CD14-positive monocyte (primary cell): ENCODE measurements at regions not wholly inside any gene's neighbourhood (a gene's known extent, or its start where the extent isn't known, plus 50 kb on each side); places are given as distances from the start of the nearest gene placed in this dataset.
A peak's percentile ranks its signal among the peaks of the same experiment; 100 is the strongest.

Experiments used
- DNase-seq, 3 donors: peaks; one replicate each; pipeline ENCODE4 v3.0.0-alpha.2; 2011 to 2022
- H2AFZ ChIP-seq: 2 replicates; pipeline ENCODE4 v1.6.0; 2012; ENCODE audit warnings: mild to moderate bottlenecking, low read depth, low read length, inconsistent platforms; ENCODE audit not compliant: insufficient read depth, poor library complexity, severe bottlenecking
- H3K27ac ChIP-seq, 2 donors: 1 replicate in 1 of 2; 2 replicates in 1 of 2; pipeline ENCODE4 v1.5.1; 2012 to 2013; ENCODE audit warnings: low read length in 2 of 2, control low read depth in 1 of 2, inconsistent platforms in 1 of 2, low read depth in 1 of 2, mild to moderate bottlenecking in 1 of 2
- H3K27me3 ChIP-seq, 2 donors: one replicate each; pipeline versions ENCODE4 v1.6.0 to v1.6.1; 2011 to 2013; ENCODE audit warnings: low read length in 2 of 2; ENCODE audit not compliant: control insufficient read depth in 2 of 2, insufficient read depth in 2 of 2
- H3K36me3 ChIP-seq, 2 donors: replicated peaks in 1 of 2; 1 replicate in 1 of 2; 2 replicates in 1 of 2; pipeline versions ENCODE4 v1.5.1 to v1.6.1; 2012 to 2013; ENCODE audit warnings: low read length in 2 of 2, control low read depth in 1 of 2, inconsistent platforms in 1 of 2, mild to moderate bottlenecking in 1 of 2; ENCODE audit not compliant: insufficient read depth in 2 of 2, control insufficient read depth in 1 of 2
- H3K4me1 ChIP-seq, 2 donors: 1 replicate in 1 of 2; 2 replicates in 1 of 2; pipeline versions ENCODE4 v1.5.1 to v1.6.1; 2012 to 2013; ENCODE audit warnings: low read length in 2 of 2, control low read depth in 1 of 2, inconsistent platforms in 1 of 2, mild to moderate bottlenecking in 1 of 2, moderate library complexity in 1 of 2; ENCODE audit not compliant: insufficient read depth in 2 of 2, control insufficient read depth in 1 of 2
- H3K4me2 ChIP-seq: replicated peaks from 2 replicates; pipeline ENCODE3; 2012; ENCODE audit warnings: low read length, moderate library complexity, mild to moderate bottlenecking; ENCODE audit not compliant: poor library complexity, severe bottlenecking; ENCODE audit errors: extremely low read depth
- H3K4me3 ChIP-seq, 3 experiments: fragments of 200-600 bp in 1 of 3; sonication (generic) in 1 of 3; replicated peaks in 1 of 3; 1 replicate in 2 of 3; 2 replicates in 1 of 3; pipeline ENCODE4 v1.5.1; 2011 to 2013; ENCODE audit warnings: low read length in 3 of 3, mild to moderate bottlenecking in 3 of 3, control low read depth in 2 of 3, low read depth in 2 of 3, inconsistent platforms in 1 of 3, moderate library complexity in 1 of 3
- H3K79me2 ChIP-seq: 2 replicates; pipeline ENCODE4 v1.6.0; 2012; ENCODE audit warnings: mild to moderate bottlenecking, control low read depth, inconsistent platforms, low read length, moderate library complexity; ENCODE audit not compliant: insufficient read depth
- H3K9ac ChIP-seq: 2 replicates; pipeline ENCODE4 v1.6.0; 2017; ENCODE audit warnings: low read length, mild to moderate bottlenecking; ENCODE audit not compliant: insufficient read depth, poor library complexity, severe bottlenecking
- H3K9me3 ChIP-seq, 2 donors: replicated peaks in 1 of 2; 1 replicate in 1 of 2; 2 replicates in 1 of 2; pipeline versions ENCODE4 v1.5.1 to v1.6.1; 2012 to 2013; ENCODE audit warnings: low read length in 2 of 2, control low read depth in 1 of 2; ENCODE audit not compliant: control insufficient read depth in 1 of 2, insufficient read depth in 1 of 2
- H4K20me1 ChIP-seq: 2 replicates; pipeline ENCODE4 v1.6.0; 2012; ENCODE audit warnings: mild to moderate bottlenecking, low read length, control low read depth, moderate library complexity; ENCODE audit not compliant: insufficient read depth
- H3K27ac Mint-ChIP-seq, 7 donors: one replicate each; pipeline ENCODE4 v1.8.0; 2020; ENCODE audit warnings: mild to moderate bottlenecking in 7 of 7, mixed read lengths in 7 of 7, moderate library complexity in 6 of 7, inconsistent platforms in 2 of 7
- H3K27me3 Mint-ChIP-seq, 3 donors: one replicate each; pipeline ENCODE4 v1.8.0; 2021 to 2022; ENCODE audit warnings: low read depth in 3 of 3, mild to moderate bottlenecking in 3 of 3, mixed read lengths in 3 of 3, moderate library complexity in 3 of 3, inconsistent platforms in 1 of 3
- H3K36me3 Mint-ChIP-seq, 2 donors: one replicate each; pipeline ENCODE4 v1.8.0; 2020; ENCODE audit warnings: mixed read lengths in 2 of 2, inconsistent platforms in 1 of 2, mild to moderate bottlenecking in 1 of 2
- H3K4me1 Mint-ChIP-seq: one replicate; pipeline ENCODE4 v1.8.0; 2020; ENCODE audit warnings: mild to moderate bottlenecking, mixed read lengths
- H3K4me3 Mint-ChIP-seq, 2 donors: one replicate each; pipeline ENCODE4 v1.8.0; 2020; ENCODE audit warnings: mild to moderate bottlenecking in 2 of 2, mixed read lengths in 2 of 2, moderate library complexity in 1 of 2
- H3K9me3 Mint-ChIP-seq, 7 donors: one replicate each; pipeline ENCODE4 v1.8.0; 2020 to 2022; ENCODE audit warnings: mixed read lengths in 7 of 7, mild to moderate bottlenecking in 6 of 7, moderate library complexity in 6 of 7, inconsistent platforms in 2 of 7
- CTCF ChIP-seq: fragments of 200-600 bp; IDR thresholded peaks from one replicate; pipeline ENCODE4 v1.8.0; 2022; ENCODE audit warnings: antibody characterized with exemption, mild to moderate bottlenecking
- WGBS: methylation state at CpG from one replicate; pipeline ENCODE4 v1.1.5; 2013; ENCODE audit warnings: missing lambda C conversion rate; ENCODE audit not compliant: insufficient coverage; 5-methylcytosine and 5-hydroxymethylcytosine counted together
- intact Hi-C, 2 donors: fragments of 100-400 bp; cut with micrococcal nuclease; formaldehyde crosslinking; loops; one replicate each; pipeline versions ENCODE4 v1.15.0 to v1.15.1; 2023

GRCh38 chr11:13208921-13209320 lies 68.7 kb upstream of the BMAL1 start:
- Histone ChIP-seq H3K27me3 (no peaks in the 10 kb centered on the region), H3K9ac (no peak overlapping the region), H3K36me3 (no peaks in the 10 kb centered on the region), H3K79me2 (no peaks in the 10 kb centered on the region), H3K9me3 (no peaks in the 10 kb centered on the region), H3K27ac (peak overlapping the region in 1 of 2 donors; percentile 83), H3K4me1 (peaks cover 32 to 37% of the 10 kb centered on the region in 2 donors), H2AFZ (no peak overlapping the region), H4K20me1 (no peaks in the 10 kb centered on the region), H3K4me3 (peak overlapping the region in 1 of 3 experiments; percentile 77), H3K4me2 (no peak overlapping the region)
- DNase-seq = no peak
- Mint-ChIP-seq H3K27ac (peak overlapping the region in 4 of 7 donors; percentile 26 to 97 (median 38)), H3K36me3 (no peaks in the 10 kb centered on the region), H3K27me3 (no peaks in the 10 kb centered on the region), H3K4me3 (no peak overlapping the region), H3K4me1 (peaks cover 44% of the 10 kb centered on the region), H3K9me3 (no peaks in the 10 kb centered on the region)
- WGBS = 63% methylated on average over 2 of the region's 3 CpGs
- TF ChIP-seq CTCF = no peak
- intact Hi-C loops = no loop called here

GRCh38 chr11:13209379-13209778 lies 68.2 kb upstream of the BMAL1 start:
- H3K9me3 ChIP-seq = no peaks in the 10 kb centered on the region
- DNase-seq = peak in 1 of 3 donors; percentile 4
- H3K9ac ChIP-seq = no peak overlapping the region
- peaks cover 32 to 37% of the 10 kb centered on the region in 2 donors for H3K4me1 ChIP-seq
- no peak for TF ChIP-seq CTCF
- no peaks in the 10 kb centered on the region for H3K36me3 Mint-ChIP-seq
- no peak overlapping the region for H2AFZ ChIP-seq
- H3K36me3 ChIP-seq = no peaks in the 10 kb centered on the region
- H3K9me3 Mint-ChIP-seq = no peaks in the 10 kb centered on the region
- H3K27me3 Mint-ChIP-seq = no peaks in the 10 kb centered on the region
- no peak overlapping the region for H3K4me3 ChIP-seq
- H3K4me3 Mint-ChIP-seq = no peak overlapping the region
- H3K27me3 ChIP-seq = no peaks in the 10 kb centered on the region
- H3K4me2 ChIP-seq = no peak overlapping the region
- intact Hi-C loops = no loop called here
- no peaks in the 10 kb centered on the region for H3K79me2 ChIP-seq
- peak overlapping the region in 2 of 7 donors; percentile 42 to 47 for H3K27ac Mint-ChIP-seq
- no peaks in the 10 kb centered on the region for H4K20me1 ChIP-seq
- H3K4me1 Mint-ChIP-seq = peaks cover 42% of the 10 kb centered on the region
- no CpG with 5 or more reads among the region's 3 CpGs for WGBS
- peak overlapping the region in 1 of 2 donors; percentile 83 for H3K27ac ChIP-seq
